Stimulated activated effector memory CD8-positive, alpha-beta T cell treated with anti-CD3 and anti-CD28 coated beads, Interleukin-12 subunit alpha, Interleukin-12 subunit beta, amount 100 ng/mL, for 72 hours (primary cell): ENCODE measurements at regions not wholly inside any gene's neighbourhood (a gene's known extent, or its start where the extent isn't known, plus 50 kb on each side); places are given as distances from the start of the nearest gene placed in this dataset.
"Not testable (repeated sequence)": the region's sequence is repeated elsewhere in the genome, so short reads cannot be mapped to it uniquely, and the experiment has no call there.

Experiments
- ATAC-seq: fragments of 150-1000 bp; cut with Tn5 transposase; 2 replicates; pipeline ENCODE4 v1.10.0; 2021
- DNase-seq, 2 donors: peaks; one replicate each; pipeline ENCODE4 v3.0.0; 2021 to 2022; ENCODE audit warnings: low spot score in 2 of 2
- H3K27ac Mint-ChIP-seq: one replicate; pipeline ENCODE4 v1.8.0; 2022; ENCODE audit warnings: mild to moderate bottlenecking, mixed read lengths
- H3K36me3 Mint-ChIP-seq: one replicate; pipeline ENCODE4 v1.8.0; 2022; ENCODE audit warnings: mild to moderate bottlenecking, mixed read lengths
- H3K4me1 Mint-ChIP-seq: one replicate; pipeline ENCODE4 v1.8.0; 2022; ENCODE audit warnings: mixed read lengths
- H3K4me3 Mint-ChIP-seq: one replicate; pipeline ENCODE4 v1.8.0; 2022; ENCODE audit warnings: mild to moderate bottlenecking, mixed read lengths
- H3K9me3 Mint-ChIP-seq: one replicate; pipeline ENCODE4 v1.8.0; 2022; ENCODE audit warnings: mixed read lengths

DNA sequence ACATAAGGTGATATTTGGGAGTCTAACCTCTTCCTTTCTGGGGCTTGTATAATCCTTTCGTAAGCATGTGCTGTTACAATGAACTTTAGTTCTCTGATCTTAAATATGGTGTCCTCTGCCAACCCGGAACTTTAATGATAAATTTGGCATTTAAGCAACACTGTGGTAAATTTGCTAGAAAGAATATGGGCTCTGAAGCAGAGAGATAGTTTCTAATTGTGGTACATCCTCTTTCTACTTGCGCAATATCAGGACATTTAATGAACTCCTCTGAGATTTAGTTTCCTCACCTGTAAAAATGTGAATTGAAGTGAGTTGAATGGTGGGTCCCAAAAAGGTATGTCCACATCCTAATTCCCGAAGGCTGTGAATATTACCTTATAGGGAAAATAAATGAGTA, 364.7 kb downstream of the CAAP1 start:
- ATAC-seq: no peak
- Mint-ChIP-seq H3K4me1 (no peaks in the 10 kb centered on the region), H3K36me3 (no peaks in the 10 kb centered on the region), H3K27ac (no peak overlapping the region), H3K9me3 (peaks cover 11% of the 10 kb centered on the region), H3K4me3 (no peak overlapping the region)
- DNase-seq: no peak

DNA sequence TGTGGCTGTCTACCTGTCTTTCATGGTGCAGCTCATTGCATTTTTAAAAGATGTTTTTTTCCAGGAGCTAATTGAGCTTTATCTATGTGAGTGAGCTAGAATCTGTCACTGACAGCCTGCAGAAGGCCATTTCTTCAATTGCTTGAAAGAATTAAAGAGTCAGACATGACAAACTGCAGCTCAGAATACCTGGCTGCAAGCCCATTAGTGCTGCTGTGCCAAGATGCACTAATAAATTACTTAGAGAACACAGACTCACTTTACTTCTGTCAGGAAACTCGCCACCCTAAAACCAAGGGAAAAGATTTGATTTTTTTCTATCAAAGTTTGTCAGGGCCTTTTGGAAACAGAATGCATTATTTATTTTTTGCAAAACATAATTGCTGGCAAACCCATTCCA, 368.3 kb downstream of the CAAP1 start:
- Mint-ChIP-seq H3K27ac (no peak overlapping the region), H3K9me3 (peaks cover 13% of the 10 kb centered on the region), H3K4me1 (no peaks in the 10 kb centered on the region), H3K4me3 (no peak overlapping the region), H3K36me3 (no peaks in the 10 kb centered on the region)
- ATAC-seq (no peak), DNase-seq (no peak)

DNA sequence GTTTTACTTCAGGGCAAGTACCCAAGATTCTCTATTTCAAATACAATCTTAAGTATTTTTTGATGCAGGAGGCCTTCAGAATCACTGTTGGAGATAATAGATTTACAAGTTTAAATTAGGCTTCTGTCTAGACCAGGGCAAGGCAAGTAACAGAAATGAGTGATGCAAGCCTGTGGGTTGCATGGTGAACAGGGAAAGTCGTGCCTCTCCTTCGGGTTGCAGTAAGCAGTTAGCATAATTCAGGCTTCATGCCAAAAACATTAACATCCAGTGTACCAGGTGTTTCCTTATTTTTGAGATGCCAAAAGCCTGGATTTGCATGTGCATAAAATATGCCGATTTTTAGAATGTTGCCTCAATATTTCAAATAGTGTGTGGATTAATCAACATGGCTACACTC, 369.0 kb downstream of the CAAP1 start:
- no peak for DNase-seq
- H3K36me3 Mint-ChIP-seq: no peaks in the 10 kb centered on the region
- peaks cover 13% of the 10 kb centered on the region for H3K9me3 Mint-ChIP-seq
- H3K27ac Mint-ChIP-seq: no peak overlapping the region
- H3K4me3 Mint-ChIP-seq: no peak overlapping the region
- no peak for ATAC-seq
- H3K4me1 Mint-ChIP-seq: no peaks in the 10 kb centered on the region

DNA sequence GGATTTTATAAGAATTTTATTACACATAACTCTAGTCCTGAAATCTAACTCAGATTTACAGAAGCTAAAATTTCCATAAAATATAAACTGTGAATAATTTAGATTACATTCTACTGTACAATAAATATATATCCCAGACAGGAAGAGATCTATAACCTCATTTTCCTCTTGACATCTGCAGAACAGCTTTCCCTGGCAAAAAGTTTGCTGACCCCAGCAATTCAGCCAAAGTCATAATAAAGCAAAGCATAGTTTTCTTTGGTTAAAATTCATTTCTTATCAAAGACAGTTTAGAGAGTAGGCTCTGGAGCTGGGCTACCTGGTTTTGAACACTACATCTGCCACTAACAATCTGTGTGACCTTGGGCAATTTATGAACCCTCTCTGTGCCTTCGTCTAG, 372.5 kb downstream of the CAAP1 start:
- DNase-seq: no peak
- H3K9me3 Mint-ChIP-seq: peaks cover 10% of the 10 kb centered on the region
- H3K36me3 Mint-ChIP-seq: no peaks in the 10 kb centered on the region
- ATAC-seq: no peak
- H3K4me1 Mint-ChIP-seq: no peaks in the 10 kb centered on the region
- H3K4me3 Mint-ChIP-seq: no peak overlapping the region
- H3K27ac Mint-ChIP-seq: no peak overlapping the region

DNA sequence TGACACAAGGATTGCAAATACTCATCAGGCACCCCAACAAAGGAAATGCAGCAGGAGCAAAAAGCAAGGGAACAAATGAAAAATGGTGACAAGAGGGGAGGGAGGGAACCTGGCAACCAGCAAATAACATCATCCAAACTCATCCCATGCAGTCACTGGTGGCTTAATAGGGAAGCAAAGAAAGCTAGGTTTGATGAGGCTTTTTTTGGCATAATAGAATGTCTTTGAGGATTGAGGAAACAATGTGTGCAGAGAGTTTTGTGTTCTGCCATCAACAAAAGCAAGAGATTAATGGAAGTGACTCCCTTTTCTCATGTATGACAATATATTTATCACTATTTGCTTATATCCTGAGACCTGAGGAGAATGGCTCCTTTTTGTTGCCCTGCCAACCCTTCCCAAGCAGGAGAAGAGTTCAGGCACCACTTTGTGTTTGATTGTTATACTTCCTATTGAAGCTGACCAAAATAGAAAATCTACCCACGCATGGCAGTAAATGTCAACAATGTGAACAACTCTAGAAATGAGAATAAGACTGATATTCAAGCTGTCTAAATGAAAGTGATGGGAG, 375.7 kb downstream of the CAAP1 start:
- H3K27ac Mint-ChIP-seq: no peak overlapping the region
- no peak for ATAC-seq
- no peak overlapping the region for H3K4me3 Mint-ChIP-seq
- no peaks in the 10 kb centered on the region for H3K4me1 Mint-ChIP-seq
- peaks cover 16% of the 10 kb centered on the region for H3K9me3 Mint-ChIP-seq
- DNase-seq: no peak
- H3K36me3 Mint-ChIP-seq: no peaks in the 10 kb centered on the region

DNA sequence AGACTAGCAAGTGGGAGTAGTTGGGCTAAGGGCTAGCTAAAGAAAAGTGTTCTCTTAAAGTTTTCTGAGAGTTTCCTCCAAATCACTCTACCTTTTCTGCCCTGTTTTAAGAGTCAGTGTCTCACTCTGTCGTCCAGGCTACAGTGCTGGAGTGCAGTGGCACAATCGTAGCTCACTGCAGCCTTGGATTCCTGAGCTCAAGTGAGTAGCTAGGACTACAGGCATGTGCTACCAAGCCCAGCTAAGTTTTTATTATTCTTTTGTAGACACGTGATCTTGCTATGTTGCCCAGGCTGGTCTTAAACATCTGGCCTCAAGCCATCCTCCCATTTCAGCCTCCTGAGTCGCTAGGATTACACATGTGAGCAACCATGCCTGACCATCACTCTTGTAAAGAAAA, 378.9 kb downstream of the CAAP1 start:
- ATAC-seq (no peak), DNase-seq (no peak)
- Mint-ChIP-seq H3K36me3 (no peaks in the 10 kb centered on the region), H3K4me3 (no peak overlapping the region), H3K4me1 (no peaks in the 10 kb centered on the region), H3K27ac (no peak overlapping the region), H3K9me3 (peaks cover 18% of the 10 kb centered on the region)

DNA sequence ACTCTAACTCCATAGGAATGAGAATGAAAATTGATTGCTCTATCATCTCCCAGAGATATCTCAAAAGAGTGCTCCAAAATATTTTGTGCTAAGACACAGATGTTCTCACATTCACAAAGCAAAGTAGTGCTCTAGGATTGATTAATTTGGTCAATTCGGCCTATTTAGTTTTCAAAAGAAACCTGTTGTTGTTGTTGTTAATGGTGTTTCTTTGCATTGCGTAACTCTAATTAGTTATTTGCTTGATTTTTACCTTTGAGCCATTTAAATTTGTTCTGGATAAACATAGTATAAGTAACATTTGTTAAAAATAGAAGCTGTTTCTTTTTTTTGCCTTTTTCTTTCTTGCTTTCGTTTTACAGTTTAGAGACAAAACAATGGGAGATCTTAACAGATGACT, 382.5 kb downstream of the CAAP1 start:
- no peaks in the 10 kb centered on the region for H3K36me3 Mint-ChIP-seq
- H3K9me3 Mint-ChIP-seq: peaks cover 26% of the 10 kb centered on the region
- H3K4me3 Mint-ChIP-seq: no peak overlapping the region
- no peaks in the 10 kb centered on the region for H3K4me1 Mint-ChIP-seq
- DNase-seq (no peak), ATAC-seq (no peak)
- H3K27ac Mint-ChIP-seq: no peak overlapping the region

DNA sequence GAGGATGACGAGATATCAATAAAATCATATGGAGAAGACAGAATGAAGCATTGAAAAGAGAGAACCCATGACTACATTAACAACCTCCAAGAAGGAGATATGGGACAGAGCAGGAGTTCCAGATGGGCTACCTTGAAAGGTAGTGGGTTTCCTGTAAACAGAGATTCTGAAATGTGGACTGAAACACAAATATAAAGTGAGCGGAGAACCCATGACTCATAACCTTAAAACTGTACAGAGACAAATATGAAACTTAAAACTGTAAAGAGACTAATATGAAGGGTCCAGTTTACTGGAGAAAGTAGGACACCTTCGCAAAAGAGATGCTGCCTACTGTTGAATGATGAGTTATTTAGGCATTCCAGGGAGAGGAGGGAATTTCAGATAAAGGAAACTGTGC, 383.7 kb downstream of the CAAP1 start:
- no peaks in the 10 kb centered on the region for H3K4me1 Mint-ChIP-seq
- H3K4me3 Mint-ChIP-seq: no peak overlapping the region
- no peak for DNase-seq
- H3K36me3 Mint-ChIP-seq: no peaks in the 10 kb centered on the region
- H3K27ac Mint-ChIP-seq: no peak overlapping the region
- H3K9me3 Mint-ChIP-seq: peaks cover 23% of the 10 kb centered on the region
- ATAC-seq: no peak

DNA sequence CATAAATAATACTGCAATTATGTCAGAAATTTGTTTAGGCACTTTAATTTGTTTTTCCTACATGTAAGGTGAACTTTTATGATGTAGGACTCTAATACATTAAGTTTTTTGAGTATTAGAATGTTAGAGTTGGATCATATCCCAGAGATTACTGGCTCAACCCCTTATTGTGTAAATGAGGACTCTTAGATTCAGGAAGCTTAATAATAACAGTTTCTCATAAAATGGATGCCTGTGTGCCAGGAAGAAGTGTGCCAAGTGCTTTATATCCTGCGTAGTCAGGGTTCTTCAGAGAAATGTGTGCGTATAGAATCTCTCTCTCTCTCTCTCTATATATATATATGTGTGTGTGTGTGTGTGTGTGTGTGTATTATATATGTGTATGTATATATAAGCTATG, 388.5 kb downstream of the CAAP1 start:
- Mint-ChIP-seq H3K9me3 (peaks cover 17% of the 10 kb centered on the region), H3K27ac (no peak overlapping the region), H3K4me3 (no peak overlapping the region), H3K36me3 (no peaks in the 10 kb centered on the region), H3K4me1 (no peaks in the 10 kb centered on the region)
- ATAC-seq: no peak
- no peak for DNase-seq

DNA sequence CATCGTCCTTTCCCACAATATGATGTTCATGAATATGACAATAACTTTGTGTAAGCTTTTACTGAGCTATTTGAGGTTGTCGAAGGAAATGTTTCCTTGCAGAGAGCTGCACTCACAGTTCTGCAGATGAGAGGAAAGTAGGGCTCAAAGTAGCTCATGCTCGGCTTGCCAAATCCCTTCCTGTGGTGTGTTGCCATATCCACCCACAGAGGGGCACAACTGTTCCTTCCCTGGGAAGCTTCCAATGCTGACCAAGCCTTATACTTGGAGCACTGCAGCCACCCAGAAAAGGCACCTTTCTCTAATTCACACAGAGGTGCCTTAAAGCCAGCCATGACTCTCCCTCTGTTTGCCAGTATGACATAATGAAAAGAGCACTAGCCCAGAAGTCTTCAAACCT, 390.3 kb downstream of the CAAP1 start:
- no peaks in the 10 kb centered on the region for H3K4me1 Mint-ChIP-seq
- no peak overlapping the region for H3K4me3 Mint-ChIP-seq
- DNase-seq (no peak), ATAC-seq (no peak)
- peaks cover 24% of the 10 kb centered on the region for H3K9me3 Mint-ChIP-seq
- no peaks in the 10 kb centered on the region for H3K36me3 Mint-ChIP-seq
- no peak overlapping the region for H3K27ac Mint-ChIP-seq

DNA sequence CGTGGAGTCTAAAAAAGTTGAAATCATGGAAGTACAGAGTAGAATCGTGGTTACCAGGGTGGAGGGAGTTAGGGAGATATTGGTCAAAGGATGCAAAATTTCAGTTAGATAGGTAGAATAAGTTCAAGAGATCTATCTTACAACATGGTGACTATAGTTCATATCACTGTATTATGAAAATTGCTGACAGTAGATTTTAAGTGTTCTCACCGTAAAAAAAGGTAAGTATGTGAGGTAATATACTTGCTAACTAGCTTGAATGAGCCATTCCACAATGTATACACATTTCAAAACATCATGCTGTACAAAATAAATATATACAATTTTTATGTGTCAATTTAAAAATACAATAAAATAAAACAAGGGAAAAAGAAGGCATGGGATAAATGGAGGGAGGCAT, 392.1 kb downstream of the CAAP1 start:
- ATAC-seq (no peak), DNase-seq (no peak)
- Mint-ChIP-seq H3K36me3 (no peaks in the 10 kb centered on the region), H3K27ac (no peak overlapping the region), H3K4me1 (no peaks in the 10 kb centered on the region), H3K9me3 (peaks cover 20% of the 10 kb centered on the region), H3K4me3 (no peak overlapping the region)

DNA sequence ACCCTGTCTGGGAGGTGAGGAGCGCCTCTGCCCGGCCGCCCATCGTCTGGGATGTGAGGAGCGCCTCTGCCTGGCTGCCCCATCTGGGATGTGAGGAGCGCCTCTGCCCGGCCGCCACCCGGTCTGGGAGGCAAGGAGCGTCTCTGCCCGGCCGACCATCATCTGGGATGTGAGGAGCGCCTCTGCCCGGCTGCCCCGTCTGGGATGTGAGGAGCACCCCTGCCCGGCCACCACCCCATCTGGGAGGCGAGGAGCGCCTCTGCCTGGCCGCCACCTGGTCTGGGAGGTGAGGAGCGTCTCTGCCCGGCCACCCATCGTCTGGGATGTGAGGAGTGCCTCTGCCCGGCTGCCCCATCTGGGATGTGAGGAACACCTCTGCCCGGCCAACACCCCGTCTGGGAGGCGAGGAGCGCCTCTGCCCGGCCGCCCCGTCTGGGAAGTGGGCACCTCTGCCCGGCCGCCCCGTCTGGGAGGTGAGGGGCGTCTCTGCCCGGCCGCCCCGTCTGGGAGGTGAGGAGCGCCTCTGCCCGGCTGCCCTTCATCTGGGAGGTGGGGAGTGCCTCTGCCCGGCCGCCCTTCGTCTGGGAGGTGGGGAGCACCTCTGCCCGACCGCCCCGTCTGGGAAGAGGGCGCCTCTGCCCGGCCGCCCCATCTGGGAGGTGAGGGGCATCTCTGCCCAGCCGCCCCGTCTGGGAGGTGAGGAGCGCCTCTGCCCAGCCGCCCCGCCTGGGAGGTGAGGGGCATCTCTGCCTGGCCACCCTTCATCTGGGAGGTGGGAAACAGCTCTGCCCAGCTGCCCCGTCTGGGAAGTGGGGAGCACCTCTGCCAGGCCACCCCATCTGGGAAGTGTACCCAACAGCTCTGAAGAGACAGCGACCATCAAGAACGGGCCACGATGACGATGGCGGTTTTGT, 399.7 kb downstream of the CAAP1 start:
- H3K36me3 Mint-ChIP-seq, H3K27ac Mint-ChIP-seq, H3K4me3 Mint-ChIP-seq, H3K4me1 Mint-ChIP-seq, DNase-seq, ATAC-seq: not testable (repeated sequence)
- peaks cover 24% of the 10 kb centered on the region for H3K9me3 Mint-ChIP-seq

DNA sequence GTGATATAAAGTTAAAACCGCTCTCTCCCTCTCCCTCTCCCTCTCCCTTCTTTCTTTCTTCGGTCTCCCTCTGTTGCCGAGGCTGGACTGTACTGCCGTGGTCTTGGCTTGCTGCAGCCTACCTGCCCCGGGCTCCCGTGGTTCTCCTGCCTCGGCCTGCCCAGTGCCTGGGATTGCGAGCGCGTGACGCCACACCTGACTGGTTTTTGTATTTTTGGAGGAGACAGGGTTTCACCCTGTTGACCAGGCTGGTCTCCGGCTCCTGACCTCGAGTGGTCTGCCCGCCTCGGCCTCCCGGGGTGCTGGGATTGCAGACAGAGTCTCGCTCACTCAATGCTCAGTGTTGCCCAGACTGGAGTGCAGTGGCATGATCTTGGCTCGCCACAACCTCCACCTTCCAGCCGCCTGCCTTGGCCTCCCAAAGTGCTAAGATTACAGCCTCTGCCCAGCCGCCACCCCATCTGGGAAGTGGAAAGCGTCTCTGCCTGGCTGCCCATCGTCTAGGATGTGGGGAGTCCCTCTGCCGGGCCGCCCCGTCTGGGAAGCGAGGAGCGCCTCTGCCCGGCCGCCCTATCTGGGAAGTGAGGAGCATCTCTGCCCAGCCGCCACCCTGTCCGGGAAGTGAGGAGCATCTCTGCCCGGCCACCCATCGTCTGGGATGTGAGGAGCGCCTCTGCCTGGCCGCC, 400.5 kb downstream of the CAAP1 start:
- H3K4me1 Mint-ChIP-seq, H3K27ac Mint-ChIP-seq, DNase-seq, H3K4me3 Mint-ChIP-seq, ATAC-seq, H3K36me3 Mint-ChIP-seq: not testable (repeated sequence)
- H3K9me3 Mint-ChIP-seq: peaks cover 21% of the 10 kb centered on the region

DNA sequence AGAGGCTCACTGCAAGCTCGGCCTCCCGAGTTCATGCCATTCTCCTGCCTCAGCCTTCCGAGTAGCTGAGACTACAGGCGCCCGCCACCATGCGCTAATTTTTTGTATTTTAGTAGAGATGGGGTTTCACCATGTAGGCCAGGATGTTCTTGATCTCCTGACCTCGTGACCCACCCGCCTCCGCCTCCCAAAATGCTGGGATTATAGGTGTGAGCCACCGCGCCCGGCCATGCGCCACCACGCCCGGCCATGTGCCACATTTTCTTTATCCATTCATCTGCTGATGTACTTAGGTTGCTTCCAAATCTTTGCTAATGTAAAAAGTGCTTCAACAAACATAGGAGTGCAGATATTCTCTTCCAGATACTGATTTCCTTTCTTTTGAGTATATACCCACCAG, 408.6 kb downstream of the CAAP1 start:
- H3K4me3 Mint-ChIP-seq: no peak overlapping the region

DNA sequence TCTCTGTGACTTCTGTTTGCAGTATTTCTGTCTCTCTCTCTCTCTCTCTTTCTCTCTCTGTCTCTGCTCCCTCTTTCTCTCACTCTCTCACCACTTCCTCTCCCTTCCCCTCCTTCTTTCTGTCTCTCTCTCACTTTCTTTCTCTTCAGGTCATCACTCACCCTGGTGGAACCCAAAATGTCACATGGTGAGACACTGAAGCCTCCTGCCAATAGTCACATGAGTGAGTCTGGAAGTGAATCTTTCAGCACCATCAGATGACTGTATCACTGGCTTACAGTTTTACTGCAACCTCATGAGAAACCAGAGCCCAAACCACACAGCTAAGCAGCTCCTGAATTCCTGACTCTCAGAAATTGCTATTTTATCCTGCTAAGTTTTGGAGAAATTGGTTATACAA, 414.6 kb downstream of the CAAP1 start:
- Mint-ChIP-seq H3K27ac (no peak overlapping the region), H3K9me3 (peaks cover 18% of the 10 kb centered on the region), H3K4me1 (no peaks in the 10 kb centered on the region), H3K4me3 (no peak overlapping the region), H3K36me3 (no peaks in the 10 kb centered on the region)
- ATAC-seq: no peak
- DNase-seq: no peak

More for the DNA sequence above, 408.6 kb downstream of the CAAP1 start:
- Mint-ChIP-seq H3K4me1 (no peaks in the 10 kb centered on the region), H3K36me3 (no peaks in the 10 kb centered on the region), H3K9me3 (peaks cover 14% of the 10 kb centered on the region), H3K27ac (no peak overlapping the region)
- no peak for DNase-seq
- ATAC-seq: no peak

DNA sequence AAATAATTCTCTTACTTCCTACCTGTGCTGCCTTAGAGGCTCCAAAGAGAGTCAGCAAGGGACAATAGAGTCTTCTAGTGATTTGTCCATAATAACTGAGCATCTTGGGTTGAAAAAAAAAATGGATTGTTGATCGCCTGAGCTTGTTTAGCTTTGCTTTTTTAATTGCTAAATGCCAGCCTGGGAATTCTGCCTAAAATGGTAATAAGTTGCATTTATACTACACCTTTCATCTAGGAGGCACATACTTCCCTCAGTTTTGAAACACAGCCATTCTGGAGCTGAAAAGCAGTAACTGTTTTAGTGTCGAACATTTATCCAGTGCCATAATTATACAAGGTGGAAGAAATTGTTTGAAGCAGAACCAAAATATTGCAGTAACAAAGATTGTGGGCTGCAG, 421.3 kb downstream of the CAAP1 start:
- DNase-seq (no peak), ATAC-seq (no peak)
- Mint-ChIP-seq H3K4me3 (no peak overlapping the region), H3K4me1 (no peaks in the 10 kb centered on the region), H3K9me3 (peaks cover 8% of the 10 kb centered on the region), H3K36me3 (no peaks in the 10 kb centered on the region), H3K27ac (no peak overlapping the region)
